HG03025 (cell line): ENCODE measurements at regions not wholly inside any gene's neighbourhood (a gene's known extent, or its start where the extent isn't known, plus 50 kb on each side); places are given as distances from the start of the nearest gene placed in this dataset.
"Not testable (repeated sequence)": the region's sequence is repeated elsewhere in the genome, so short reads cannot be mapped to it uniquely, and the experiment has no call there.

Experiments
- ATAC-seq: cut with Tn5 transposase; IDR thresholded peaks from one replicate; pipeline ENCODE4 v1.9.1; 2021; ENCODE audit warnings: mild to moderate bottlenecking, moderate library complexity; ENCODE audit not compliant: unreplicated experiment, low FRiP score

DNA sequence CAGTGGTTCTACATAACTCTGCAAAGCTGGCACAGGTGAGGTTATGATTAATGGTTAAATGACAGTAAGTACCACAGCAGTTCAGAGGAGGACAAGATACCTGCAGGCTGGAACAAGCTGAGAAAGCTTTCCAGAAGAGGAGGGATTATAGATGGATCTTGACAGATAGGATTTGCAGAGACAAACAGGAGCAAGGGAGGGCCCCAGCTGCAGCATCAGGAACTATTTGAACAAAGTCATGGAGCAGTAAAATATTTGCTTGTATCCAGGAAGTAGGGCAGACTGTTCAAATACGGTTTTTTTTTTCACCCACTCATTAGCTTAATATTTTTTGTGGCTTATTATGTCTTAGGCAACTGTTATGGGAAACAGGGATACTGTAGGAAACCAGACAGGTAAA is 144.4 kb upstream of the MAN1A1 start:
- no peak for ATAC-seq

DNA sequence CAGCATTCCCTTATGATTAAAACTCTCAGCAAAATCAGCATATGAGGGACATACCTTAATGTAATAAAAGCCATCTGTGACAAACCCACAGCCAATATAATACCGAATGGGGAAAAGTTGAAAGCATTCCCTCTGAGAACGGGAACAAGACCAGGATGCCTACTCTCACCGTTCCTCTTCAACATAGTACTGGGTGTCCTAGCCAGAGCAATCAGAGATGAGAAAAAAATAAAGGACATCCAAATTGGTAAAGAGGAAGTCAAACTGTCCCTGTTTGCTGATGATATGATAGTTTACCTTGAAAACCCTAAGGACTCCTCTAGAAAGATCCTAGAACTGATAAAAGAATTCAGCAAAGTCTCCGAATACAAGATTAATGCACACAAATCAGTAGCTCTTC is 141.6 kb upstream of the MAN1A1 start:
- ATAC-seq, result not testable (repeated sequence)

DNA sequence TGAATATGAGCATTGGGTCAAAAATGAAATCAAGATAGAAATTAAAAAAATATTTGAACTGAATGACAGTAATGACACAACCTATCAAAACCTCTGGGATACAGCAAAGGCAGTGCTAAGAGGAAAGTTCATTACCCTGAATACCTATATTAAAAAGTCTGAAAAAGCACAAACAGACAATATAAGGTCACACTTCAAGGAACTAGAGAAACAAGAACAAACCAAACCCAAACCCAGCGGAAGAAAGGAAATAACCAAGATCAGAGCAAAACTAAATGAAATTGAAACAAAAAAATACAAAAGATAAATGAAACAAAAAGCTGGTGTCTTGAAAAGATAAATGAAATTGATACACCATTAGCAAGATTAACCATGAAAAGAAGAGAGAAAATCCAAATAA is 140.5 kb upstream of the MAN1A1 start:
- ATAC-seq, result not testable (repeated sequence)

DNA sequence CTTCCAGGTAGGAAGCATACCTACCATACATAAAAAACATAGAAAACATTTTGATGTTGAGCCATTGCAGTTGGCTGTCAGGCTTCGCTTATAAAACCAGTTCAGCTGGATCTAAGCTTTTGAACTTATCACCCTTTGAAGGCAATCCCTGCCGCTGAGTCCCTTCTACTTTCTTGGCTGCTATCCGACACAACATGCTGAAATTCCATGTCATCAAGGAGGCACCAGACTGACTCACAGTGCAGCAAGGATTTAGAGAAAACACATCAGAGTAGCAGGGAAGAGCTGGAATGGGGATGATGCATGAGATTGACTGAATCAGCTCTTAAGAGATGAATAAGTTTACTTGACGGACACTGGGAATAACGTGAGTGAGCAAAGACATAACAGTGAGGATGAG is 135.0 kb upstream of the MAN1A1 start:
- no peak for ATAC-seq

DNA sequence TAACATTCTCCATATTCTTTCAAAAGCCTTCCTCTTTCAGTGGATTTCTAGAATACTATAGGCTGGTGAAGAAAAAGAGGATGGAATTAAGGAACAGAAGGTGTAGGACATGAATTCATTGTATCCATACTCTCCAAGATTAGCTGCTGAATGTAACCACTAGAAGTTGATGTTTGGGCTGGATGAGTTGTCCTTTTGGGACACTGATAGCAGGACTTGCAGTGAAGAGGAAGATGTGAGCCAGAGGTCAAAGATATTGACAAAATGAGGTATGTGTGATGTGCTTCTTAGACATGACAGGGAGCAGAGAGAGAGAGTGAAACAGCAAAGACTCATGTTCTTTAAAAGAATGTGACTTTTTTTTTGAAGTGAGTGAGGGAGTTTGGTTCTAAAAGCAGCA is 134.3 kb upstream of the MAN1A1 start:
- no peak for ATAC-seq

DNA sequence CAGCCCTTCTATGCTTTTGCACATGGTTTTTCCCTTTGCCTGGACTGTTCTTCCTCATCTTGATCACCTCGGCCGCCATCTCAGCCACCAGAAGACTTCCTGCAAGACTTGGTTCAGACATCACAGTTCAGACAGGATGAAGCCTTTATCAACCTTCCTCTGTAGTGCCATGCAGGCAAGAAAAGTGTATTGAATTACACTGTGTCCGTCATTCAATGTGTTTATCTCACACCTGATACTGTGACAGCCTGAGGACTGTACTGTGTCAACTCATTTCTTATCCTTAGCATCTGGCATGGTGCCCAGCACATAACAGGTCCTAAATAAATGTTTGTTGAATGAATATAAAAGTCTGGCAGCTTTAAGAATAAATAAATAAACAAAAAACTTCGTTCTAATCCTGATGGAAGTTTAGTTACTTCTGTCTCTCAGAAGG is 133.3 kb upstream of the MAN1A1 start:
- no peak for ATAC-seq

DNA sequence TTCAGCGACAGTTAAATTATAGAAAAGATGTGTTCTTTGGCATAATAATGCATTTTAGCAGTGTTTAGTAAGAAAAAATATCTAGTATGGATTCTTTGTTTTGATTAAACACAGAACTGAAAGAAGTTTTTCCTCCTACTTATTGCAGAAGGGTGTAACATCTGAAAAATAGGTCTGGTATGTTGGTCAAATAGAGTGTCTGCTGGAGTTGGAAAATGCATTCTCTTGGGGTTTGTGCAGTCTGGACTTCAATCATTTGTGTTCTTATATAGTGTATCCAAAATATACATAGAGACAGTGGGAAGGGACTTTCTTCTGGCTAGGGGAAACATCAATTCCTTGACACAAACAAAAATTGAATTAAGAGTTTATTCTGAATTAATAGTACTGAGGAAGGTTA is 132.4 kb upstream of the MAN1A1 start:
- no peak for ATAC-seq

DNA sequence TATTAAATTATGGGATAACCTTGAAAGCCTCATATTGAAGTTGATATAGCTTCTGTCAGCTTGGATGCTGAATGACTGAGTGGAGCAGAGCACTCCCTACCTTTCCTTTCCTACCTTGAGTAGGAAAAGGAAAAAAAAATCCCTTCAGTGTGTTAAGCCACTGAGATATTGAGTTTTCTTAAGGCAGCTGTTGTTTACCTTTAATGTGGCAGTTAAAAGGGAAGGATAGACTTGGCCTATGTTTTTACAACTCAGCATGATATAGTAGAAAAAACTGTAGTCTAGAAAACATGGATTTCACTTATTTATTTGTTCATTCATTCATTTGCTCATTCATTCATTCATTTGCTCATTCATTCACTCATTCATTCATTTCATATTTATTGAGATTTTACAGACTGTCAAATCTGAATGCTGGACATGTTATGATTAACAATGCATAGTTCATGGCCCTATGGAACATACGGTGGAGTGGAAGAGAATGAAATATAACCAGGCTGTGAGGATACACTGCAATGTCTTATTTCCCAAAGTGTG is 131.5 kb upstream of the MAN1A1 start:
- ATAC-seq, result no peak

DNA sequence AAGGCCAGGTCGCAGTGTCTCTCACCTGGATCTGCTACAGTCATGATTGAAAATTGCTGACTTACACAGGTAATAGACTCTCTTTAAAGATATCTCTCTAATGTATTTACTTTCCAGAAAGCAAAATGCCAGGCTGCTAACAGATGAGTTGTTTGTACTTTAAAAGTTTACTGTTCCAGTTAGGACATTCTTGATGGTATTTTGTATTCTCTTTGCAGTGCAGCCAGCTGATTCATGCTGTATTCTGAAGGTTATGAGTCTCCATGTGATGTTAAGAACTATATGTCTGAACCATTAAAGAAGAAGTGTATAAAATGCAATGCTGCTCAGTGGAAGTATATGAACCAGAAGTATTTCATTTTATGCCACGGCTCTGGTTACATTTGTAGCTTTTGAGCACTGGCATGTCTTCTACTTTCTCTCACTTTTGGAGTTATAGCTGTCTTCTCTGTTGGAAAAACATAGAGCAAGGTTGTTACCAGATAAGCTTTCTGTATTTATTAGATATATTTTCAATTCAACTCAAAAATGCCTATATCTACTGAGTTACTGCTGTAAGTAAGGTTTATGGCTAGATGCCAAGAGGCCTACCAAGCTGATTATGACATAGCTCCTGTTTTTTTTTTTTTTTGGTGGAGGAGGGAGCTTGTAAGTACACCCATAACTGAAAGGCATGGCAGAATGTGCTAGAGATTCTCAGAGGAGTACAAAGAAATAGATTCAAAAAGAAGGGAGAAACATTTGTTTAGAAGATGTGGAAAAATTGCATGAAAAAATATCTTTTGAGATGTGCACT is 130.5 kb upstream of the MAN1A1 start:
- ATAC-seq, result no peak

DNA sequence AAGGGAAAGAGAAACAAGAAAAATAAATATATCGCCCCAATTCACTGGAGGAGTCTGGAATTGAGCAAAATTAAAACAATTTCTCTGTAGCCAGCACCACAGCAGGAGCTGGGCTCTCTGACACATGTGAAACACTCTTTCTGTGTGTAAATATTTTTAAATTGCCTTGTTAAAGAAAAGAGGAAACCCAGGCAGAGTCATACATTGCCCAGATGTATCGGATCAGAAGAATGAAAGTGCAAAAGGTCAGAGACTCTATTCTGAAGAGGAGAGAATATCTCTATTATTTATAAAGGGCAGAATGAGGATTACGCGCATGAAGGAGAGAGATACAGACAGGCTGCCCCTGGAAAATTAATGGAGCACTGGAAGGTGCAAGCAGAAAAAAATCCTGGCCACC is 127.0 kb upstream of the MAN1A1 start:
- peak; percentile 88 for ATAC-seq

DNA sequence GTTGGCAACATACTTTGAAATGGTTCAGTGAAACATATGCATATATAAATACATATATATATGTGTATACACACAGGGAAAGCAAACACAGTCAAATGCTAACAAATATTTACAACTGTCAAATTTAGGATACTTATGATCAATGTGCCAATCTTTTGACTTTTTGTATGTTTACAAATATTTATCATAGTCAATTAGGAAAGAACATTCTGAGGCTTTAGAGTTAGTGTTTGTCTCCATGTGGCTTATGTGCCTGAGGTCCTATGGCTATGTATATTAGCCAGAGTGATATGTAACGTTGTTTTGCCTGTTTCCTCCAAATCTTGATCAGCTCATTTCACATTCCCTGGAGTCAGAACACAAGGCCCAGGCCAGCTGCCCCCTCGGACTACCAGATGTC is 126.5 kb upstream of the MAN1A1 start:
- ATAC-seq, result no peak

DNA sequence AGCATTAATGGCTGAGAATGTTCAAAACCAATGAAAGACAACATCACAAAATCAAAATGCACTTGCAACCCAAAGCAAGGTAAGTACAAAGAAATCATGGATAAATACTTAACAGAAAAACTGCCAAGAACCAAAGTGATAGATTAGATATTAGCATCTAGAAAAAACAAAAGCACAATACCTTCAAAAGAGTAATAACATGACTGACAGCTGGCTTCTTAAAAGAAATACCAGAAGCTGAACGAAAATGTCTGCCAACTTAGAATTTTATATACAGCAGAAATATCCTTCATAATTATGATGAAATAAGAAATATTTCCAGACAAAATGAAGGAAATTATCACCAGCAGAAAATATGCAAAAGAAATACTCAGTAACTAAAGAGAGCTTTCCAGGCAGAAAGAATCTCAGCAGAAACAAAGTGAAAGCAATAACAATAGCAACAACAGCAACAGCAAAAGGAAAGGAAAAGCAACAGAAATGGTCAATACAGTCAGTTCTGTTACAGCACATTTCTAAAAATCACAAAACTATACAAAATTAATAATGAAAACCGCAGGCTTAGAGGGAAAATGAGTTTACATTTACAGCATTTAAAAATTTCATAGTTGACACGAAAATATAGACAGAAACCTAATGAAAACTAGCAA is 121.5 kb upstream of the MAN1A1 start:
- ATAC-seq, result no peak

DNA sequence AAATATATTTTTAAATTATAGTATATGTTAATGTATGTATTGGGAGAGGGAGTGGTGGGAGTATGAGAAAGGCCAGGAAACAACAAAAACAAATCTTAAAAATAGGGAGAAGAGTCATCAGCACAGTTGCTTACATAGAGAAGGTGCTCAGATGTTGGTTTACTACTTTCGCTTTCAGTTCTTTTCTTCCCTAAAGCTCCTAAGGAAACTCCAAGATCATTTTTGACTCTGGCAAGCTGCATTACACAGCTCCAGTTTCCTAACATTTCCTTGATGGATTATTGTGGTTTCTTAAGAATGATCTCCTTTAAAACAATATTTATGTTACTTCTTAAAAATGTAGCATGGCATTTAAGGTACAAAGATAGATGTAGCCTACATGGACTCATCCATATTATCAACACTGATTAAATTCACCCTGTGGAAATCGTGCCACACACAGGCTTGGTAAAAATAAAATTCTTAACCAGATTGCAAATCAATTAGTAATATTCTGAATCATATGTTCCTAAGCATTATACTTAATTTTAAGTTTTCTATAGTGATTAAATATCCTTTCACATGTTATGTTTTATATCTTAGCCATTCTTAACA is 118.0 kb upstream of the MAN1A1 start:
- ATAC-seq, result no peak

DNA sequence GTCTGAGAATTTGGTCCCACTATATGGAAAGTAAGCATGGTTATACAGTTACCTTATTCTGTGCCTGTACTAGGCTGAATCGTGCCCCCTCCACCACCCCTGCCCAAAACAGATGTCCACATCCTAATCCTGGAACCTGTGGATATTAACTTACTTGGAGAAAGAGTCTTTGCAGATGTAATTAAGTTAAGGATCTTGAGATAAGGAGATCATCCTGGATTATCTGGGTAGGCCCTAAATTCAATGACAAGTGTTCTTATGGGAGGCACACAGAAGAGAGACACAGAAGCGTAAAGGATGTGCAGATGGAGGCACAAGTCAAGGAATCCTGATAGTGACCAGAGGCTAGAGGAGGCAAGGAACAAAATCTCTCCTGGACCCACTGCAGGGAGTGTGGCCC is 116.7 kb upstream of the MAN1A1 start:
- no peak for ATAC-seq

DNA sequence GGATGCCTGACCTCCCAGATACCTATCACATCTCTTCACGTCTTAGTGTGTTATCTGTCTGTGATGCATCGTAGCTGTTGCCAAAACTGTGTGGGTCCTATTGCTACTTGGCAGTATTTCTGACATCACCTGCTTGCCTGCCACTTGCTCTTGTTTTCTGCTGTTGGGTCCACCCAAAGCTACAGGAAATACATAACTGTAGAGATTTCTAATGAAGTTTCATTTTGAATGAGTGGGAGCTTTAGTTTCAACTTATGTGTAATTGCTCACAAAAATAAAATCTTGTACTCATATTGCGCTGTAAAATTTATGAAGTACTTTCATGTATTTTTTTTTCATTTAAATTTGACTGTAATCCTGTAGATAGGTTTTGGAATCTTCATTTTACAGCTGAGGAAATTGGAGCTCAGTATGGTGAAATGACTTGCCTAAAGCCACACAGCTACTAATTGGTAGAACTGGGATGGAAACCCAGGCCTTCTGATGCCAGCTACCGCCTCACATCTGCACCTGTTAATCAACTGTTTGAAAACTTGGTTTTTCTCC is 113.6 kb upstream of the MAN1A1 start:
- peak; percentile 74 for ATAC-seq

DNA sequence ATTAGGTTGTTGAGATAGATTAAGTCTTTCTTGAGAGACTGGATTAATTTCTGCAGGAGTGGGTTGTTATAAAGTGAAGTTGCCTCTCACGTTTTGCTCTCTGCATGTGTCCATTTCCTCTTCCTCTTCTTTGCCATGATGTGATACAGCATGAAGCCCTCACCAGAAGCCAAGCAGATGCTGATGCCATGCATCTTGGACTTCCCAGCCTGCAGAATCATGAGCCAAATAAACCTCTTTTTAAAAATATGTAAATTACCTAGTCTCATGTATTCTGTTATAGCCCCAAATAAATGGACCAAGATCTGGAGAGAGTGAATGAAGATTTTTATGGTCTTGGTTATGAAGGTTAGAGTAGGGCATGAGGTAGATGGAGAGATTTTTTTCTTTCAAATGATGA is 111.6 kb upstream of the MAN1A1 start:
- no peak for ATAC-seq

DNA sequence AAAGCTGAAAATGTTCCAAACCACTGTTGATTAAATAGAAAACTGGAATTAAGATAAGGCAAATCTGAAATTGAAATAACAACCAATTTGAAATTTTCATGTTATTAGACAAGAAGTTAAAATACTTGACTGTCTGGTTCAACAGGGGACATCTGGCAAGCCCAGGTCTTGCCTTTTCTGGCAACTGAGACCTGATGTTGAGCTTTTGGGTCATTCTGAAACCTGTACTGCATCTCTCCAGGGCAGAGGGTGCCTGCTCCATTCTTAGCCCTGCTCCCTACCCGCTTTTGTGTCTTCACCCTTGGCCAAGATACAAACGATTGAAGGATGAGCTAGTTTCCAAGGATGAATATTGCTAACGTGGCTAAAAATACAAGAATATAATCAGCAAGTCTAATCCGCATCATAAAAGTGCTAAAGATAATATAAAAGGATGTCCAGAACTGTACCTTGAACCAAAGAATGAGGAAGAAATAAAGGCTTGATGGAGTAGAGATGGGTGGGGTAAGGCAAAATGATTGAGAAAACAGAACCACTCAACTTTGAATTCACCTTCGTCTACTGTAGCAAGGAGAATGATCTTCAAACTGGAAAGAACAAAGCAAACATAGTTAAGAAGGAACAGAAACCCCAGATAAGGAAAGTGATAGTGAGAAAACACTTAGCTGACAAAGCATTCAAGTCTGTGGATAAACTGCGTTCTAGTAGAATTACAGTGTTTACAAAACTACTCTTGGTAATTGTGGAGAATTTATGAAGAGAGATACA is 109.8 kb upstream of the MAN1A1 start:
- peak; percentile 74 for ATAC-seq

DNA sequence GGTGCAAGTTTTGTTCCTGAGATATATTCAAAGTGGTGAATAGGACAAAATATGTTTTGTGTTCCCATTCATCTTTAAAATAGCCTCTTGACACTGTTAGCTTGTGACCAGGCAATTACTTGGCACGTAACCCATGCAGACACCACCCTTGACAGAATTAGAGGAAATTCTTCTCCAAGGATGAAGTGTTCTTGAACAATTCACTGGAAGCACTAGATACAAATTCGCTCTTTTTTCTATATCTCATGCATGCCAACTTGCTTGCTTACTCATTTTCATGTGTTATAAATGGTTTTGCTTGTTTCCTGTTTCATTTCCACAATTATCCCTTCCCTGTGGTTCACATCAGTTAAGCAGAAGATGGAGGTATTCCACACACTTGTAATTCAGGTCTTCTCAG is 105.2 kb upstream of the MAN1A1 start:
- ATAC-seq, result no peak

DNA sequence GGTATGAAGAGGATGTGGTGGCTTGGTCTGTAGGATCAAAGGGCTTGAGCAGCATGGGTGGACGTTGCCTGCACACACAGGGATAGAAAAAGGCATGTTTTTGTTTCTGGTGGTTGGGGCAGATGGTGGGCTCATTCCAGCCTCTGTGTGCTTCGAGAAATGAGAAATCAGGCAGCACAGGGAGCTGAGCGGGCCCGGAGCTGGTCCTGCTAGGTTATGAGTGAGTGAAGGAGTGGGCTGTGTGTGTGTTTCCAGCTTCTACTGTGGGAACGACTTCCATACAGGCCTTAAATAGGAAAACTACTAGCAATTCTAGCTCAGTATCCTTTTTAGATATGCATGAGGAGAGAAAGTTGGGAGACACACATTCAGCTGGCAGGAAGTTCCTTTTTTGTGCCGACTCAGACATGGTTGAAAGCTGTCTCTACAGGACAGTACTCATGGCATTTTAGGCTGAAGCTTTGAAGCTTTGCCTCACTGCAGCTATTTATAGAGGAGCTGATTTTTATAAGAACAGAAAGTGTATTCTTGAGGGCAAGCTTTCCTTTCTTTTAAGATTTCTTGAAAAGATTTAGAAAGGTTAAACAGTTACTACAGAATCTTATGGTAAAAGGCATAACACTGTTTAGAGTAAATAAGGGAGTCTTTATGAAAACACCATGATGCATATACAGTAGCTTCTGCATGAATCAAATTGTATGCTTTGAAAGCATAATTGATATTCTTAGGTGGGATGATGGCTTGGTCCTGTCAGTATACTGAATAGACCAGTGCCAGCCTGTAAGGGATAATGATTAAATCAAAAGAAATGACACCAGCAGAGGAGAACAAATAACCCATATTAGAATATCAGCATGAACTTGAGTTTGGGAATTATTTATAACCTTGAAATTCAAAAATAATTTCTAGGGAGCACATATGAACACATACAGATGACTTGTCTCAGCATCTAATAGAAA is 104.0 kb upstream of the MAN1A1 start:
- ATAC-seq, result no peak
